VCaP (cell line): ENCODE measurements at regions not wholly inside any gene's neighbourhood (a gene's known extent, or its start where the extent isn't known, plus 50 kb on each side); places are given as distances from the start of the nearest gene placed in this dataset.

Source experiments
- H3K27ac ChIP-seq: fragments of 450-650 bp; 2 replicates; pipeline ENCODE4 v1.5.1; 2017
- TF ChIP-seq, protein P1 (sequence below): fragments of 450-650 bp; conservative IDR thresholded peaks from 2 replicates; pipeline ENCODE4 v1.5.1; 2017; ENCODE audit warnings: mild to moderate bottlenecking, moderate library complexity

DNA sequence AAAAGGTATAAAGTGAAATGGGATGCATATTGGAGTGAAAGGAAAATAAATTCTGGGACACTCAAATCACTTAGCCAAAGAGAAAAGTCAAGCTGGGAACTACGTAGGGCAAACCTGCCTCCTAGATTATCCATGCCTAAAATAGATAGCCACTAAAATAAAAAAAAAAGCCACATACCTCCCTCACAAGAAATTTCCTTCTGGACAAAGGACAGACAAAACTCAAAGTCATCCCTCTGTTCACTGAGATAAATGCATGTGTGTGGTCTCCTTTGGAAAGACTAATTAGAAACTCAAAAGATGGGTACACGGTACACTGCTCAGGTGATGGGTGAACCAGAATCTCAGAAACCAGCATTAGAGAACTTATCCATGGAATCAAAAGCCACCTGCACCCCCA lies 65.2 kb upstream of the MME start:
- no peak overlapping the region for H3K27ac ChIP-seq
- TF ChIP-seq, protein P1, sequence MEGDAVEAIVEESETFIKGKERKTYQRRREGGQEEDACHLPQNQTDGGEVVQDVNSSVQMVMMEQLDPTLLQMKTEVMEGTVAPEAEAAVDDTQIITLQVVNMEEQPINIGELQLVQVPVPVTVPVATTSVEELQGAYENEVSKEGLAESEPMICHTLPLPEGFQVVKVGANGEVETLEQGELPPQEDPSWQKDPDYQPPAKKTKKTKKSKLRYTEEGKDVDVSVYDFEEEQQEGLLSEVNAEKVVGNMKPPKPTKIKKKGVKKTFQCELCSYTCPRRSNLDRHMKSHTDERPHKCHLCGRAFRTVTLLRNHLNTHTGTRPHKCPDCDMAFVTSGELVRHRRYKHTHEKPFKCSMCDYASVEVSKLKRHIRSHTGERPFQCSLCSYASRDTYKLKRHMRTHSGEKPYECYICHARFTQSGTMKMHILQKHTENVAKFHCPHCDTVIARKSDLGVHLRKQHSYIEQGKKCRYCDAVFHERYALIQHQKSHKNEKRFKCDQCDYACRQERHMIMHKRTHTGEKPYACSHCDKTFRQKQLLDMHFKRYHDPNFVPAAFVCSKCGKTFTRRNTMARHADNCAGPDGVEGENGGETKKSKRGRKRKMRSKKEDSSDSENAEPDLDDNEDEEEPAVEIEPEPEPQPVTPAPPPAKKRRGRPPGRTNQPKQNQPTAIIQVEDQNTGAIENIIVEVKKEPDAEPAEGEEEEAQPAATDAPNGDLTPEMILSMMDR: no peak

DNA sequence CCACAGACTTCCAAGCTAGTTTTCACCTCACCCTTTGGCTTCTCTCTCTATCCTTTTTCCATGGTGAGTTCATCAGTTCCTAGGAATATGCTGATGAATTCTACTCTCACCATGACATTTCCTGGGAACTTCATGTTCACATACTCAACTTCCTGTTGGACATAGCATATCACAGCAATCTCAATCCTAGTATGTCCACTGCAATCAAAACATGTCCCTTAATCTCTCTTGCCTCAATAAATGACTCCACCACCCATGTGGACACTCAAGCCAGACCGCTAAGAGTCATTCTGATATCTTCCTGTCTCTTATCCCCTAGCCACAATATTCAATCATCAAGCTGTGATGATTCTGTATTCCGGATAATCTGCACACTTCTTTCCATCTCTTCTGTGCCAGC lies 66.7 kb upstream of the MME start:
- no peak overlapping the region for H3K27ac ChIP-seq
- TF ChIP-seq, protein P1: no peak

DNA sequence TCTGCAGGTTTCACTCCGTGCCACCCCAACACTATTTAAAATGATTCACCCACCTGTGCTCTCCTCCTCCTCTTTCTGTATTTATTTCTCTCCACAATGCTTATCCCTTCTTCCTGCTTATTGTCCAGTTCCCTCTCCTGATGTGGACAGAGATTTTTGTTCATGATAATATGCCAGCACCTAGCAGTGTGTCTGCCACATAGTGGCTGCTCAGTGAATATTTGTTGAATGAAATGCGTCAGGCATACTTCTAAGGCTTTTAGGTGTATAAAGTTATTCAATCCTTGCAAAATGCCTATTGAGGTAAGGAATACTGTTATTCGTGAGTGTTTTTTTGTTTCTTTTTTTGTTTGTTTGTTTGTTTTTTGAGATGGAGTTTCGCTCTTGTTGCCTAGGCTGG lies 67.5 kb upstream of the MME start:
- TF ChIP-seq, protein P1: no peak; the same call in 1 of the 2 replicates
- H3K27ac ChIP-seq: no peak overlapping the region

DNA sequence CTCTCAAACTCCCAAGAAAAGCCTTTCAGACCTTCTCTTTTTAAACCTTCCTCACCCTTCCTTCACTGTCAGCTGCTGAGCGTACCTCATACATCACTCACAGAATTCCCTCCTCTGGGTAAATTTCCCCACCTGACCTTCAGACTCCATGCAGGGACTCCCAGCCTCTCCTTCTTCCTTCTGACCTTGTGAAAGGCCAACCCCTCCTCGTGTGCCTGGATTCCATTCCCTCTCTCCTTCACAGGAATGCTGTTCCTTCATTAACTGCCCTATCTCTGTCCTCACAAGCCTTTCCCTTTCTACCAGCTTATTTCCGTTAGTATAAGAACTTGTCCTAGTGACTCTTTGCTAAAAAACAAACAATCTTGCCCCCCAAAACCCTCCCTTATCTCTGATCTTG lies 69.7 kb upstream of the MME start:
- TF ChIP-seq, protein P1: no peak
- no peak overlapping the region for H3K27ac ChIP-seq

DNA sequence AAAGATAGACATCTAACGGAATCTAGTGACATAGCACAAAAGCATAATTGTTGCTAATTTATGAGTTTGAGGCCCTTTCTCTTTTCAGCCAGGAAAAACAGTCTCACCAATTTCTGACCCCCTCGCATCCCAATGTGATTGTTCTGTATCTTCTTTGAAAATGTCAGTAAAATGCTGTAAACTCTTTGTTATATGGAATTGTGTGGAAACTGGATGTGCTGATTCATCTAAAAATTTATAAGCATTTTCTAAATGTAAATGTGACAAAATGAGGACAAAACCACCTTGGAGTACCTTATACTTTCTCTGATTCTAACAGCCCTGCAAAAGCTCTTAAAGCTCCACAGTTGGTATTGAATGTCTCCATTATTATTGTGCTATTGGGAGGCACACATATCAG lies 70.9 kb upstream of the MME start:
- TF ChIP-seq, protein P1: no peak
- H3K27ac ChIP-seq: no peak overlapping the region

DNA sequence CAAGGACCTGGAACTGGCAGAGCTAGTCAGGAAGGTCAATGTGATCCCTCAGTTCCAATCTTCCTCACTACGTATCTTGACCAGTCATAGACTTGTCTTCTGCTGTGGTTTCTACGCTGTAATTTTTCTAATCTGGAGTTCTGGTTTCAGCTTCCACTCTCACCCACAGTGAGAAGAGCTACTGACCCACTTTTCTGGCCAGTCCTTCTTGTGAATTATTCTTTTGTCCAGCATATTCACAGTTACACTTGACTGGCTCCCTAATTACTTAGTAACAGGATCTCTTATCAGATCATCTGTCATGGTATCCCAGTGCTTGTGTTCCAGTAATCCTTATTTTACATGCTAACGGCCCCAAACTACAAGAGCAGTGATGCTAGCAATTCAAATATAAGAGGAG lies 72.4 kb upstream of the MME start:
- TF ChIP-seq, protein P1: no peak
- no peak overlapping the region for H3K27ac ChIP-seq

DNA sequence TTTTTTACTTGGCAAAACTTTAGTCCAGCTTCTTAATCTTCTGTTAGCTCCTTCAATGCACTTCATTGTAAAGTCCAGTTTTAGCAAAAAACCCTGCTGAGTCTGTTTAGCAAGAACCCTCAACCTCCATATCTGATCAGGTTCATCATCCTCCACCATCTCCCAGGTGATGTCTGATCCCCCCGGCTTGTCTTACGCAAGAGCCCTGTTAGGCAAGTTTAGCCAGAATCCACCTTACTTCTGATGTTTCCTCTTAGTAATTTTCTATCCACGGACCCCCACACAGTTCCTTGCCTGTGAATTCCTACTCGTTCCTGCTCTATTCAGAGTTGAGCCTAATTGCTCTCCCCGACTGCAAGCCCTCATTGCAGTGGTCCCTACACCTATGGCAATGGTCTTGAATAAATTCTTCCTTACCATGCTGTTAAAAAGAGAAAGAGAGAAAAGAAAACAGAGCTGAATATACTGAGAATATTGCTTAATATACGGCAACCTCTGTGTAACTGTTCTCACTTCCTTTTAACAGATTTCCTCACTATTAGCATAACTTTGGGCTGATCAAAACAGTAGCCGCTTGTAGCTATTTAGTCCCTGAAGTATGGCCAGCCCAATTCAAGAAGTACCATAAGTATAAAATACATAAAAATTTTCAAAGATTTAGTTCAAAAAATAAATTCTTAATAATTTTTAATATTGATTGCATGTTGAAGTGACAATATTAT lies 78.7 kb upstream of the MME start:
- TF ChIP-seq, protein P1: no peak
- H3K27ac ChIP-seq: no peak overlapping the region
